Right renal pelvis (tissue), 4 donors: ENCODE measurements at regions not wholly inside any gene's neighbourhood (a gene's known extent, or its start where the extent isn't known, plus 50 kb on each side); places are given as distances from the start of the nearest gene placed in this dataset.

Source experiments
- DNase-seq, 4 donors: peaks; one replicate each; pipeline ENCODE4 v3.0.0-alpha.2; 2013; ENCODE audit warnings: low read depth in 4 of 4, low spot score in 3 of 4, missing footprints in 1 of 4

- DNase-seq = no peak
Observed at GRCh38 chr2:204306667-204307066, 238.6 kb upstream of the PARD3B start.

GRCh38 chr2:204312105-204312504, 233.2 kb upstream of the PARD3B start:
- no peak for DNase-seq

GRCh38 chr2:204313256-204313655, 232.0 kb upstream of the PARD3B start:
- no peak for DNase-seq

GRCh38 chr2:204315236-204315662, 230.0 kb upstream of the PARD3B start:
- peak in 1 of 4 donors; percentile 42 for DNase-seq

- no peak for DNase-seq
Observed at GRCh38 chr2:204317640-204318039, 227.6 kb upstream of the PARD3B start.

GRCh38 chr2:204321027-204321800, 224.1 kb upstream of the PARD3B start:
- no peak for DNase-seq

GRCh38 chr2:204321910-204322751, 223.1 kb upstream of the PARD3B start:
- DNase-seq = no peak

GRCh38 chr2:204325468-204325867, 219.8 kb upstream of the PARD3B start:
- DNase-seq = peak; percentile 67 to 82 (median 78)

- DNase-seq = no peak
Observed at GRCh38 chr2:204328373-204328772, 216.9 kb upstream of the PARD3B start.

- DNase-seq = no peak
Observed at GRCh38 chr2:204329016-204329415, 216.3 kb upstream of the PARD3B start.

- DNase-seq = no peak
Observed at GRCh38 chr2:204329532-204329931, 215.7 kb upstream of the PARD3B start.

- no peak for DNase-seq
Observed at GRCh38 chr2:204331180-204331579, 214.1 kb upstream of the PARD3B start.

- DNase-seq = no peak
Observed at GRCh38 chr2:204331988-204332387, 213.3 kb upstream of the PARD3B start.

GRCh38 chr2:204332706-204333105, 212.6 kb upstream of the PARD3B start:
- no peak for DNase-seq

GRCh38 chr2:204333861-204334260, 211.4 kb upstream of the PARD3B start:
- DNase-seq = no peak

GRCh38 chr2:204335451-204336058, 209.7 kb upstream of the PARD3B start:
- DNase-seq = no peak

GRCh38 chr2:204336153-204336744, 209.0 kb upstream of the PARD3B start:
- no peak for DNase-seq

- DNase-seq = no peak
Observed at GRCh38 chr2:204337638-204338037, 207.6 kb upstream of the PARD3B start.

- no peak for DNase-seq
Observed at GRCh38 chr2:204339212-204339715, 206.0 kb upstream of the PARD3B start.

GRCh38 chr2:204340511-204340910, 204.8 kb upstream of the PARD3B start:
- DNase-seq = no peak

- no peak for DNase-seq
Observed at GRCh38 chr2:204341887-204342276, 203.4 kb upstream of the PARD3B start.
